NCI-H146 (cell line): ENCODE measurements at regions not wholly inside any gene's neighbourhood (a gene's known extent, or its start where the extent isn't known, plus 50 kb on each side); places are given as distances from the start of the nearest gene placed in this dataset.
"Not testable (repeated sequence)": the region's sequence is repeated elsewhere in the genome, so short reads cannot be mapped to it uniquely, and the experiment has no call there.

Source experiments
- DNase-seq: peaks from one replicate; lab custom pipeline; 2025; lab: John Stamatoyannopoulos, UW

GRCh38 chr2:149800624-149801542 lies 213.3 kb upstream of the MMADHC start:
- peak; percentile 3 for DNase-seq

GRCh38 chr2:149799013-149799705 lies 211.6 kb upstream of the MMADHC start:
- DNase-seq: peak; percentile 4

- no peak for DNase-seq
Measured at GRCh38 chr2:149797030-149797429, 209.5 kb upstream of the MMADHC start.

GRCh38 chr2:149789549-149789948 lies 202.0 kb upstream of the MMADHC start:
- DNase-seq: no peak

- no peak for DNase-seq
Measured at GRCh38 chr2:149787206-149787605, 199.6 kb upstream of the MMADHC start.

- DNase-seq: no peak
Measured at GRCh38 chr2:149783284-149783683, 195.7 kb upstream of the MMADHC start.

- DNase-seq: no peak
Measured at GRCh38 chr2:149782572-149782971, 195.0 kb upstream of the MMADHC start.

- DNase-seq: no peak
Measured at GRCh38 chr2:149781263-149781808, 193.8 kb upstream of the MMADHC start.

- no peak for DNase-seq
Measured at GRCh38 chr2:149773006-149773405, 185.4 kb upstream of the MMADHC start.

GRCh38 chr2:149768320-149768799 lies 180.8 kb upstream of the MMADHC start:
- peak; percentile 27 for DNase-seq

- DNase-seq: no peak
Measured at GRCh38 chr2:149767516-149767974, 180.0 kb upstream of the MMADHC start.

GRCh38 chr2:149766339-149766738 lies 178.8 kb upstream of the MMADHC start:
- DNase-seq: no peak

- peak; percentile 12 for DNase-seq
Measured at GRCh38 chr2:149765636-149766035, 178.1 kb upstream of the MMADHC start.

- DNase-seq: no peak
Measured at GRCh38 chr2:149765003-149765402, 177.4 kb upstream of the MMADHC start.

- DNase-seq: no peak
Measured at GRCh38 chr2:149763358-149763757, 175.8 kb upstream of the MMADHC start.

- DNase-seq: no peak
Measured at GRCh38 chr2:149761611-149762010, 174.0 kb upstream of the MMADHC start.

- not testable (repeated sequence) for DNase-seq
Measured at GRCh38 chr2:149759382-149759781, 171.8 kb upstream of the MMADHC start.

GRCh38 chr2:149754722-149755121 lies 167.1 kb upstream of the MMADHC start:
- DNase-seq: not testable (repeated sequence)

GRCh38 chr2:149747456-149747855 lies 159.9 kb upstream of the MMADHC start:
- DNase-seq: no peak

GRCh38 chr2:149745396-149746230 lies 158.0 kb upstream of the MMADHC start:
- no peak for DNase-seq

GRCh38 chr2:149744865-149745264 lies 157.3 kb upstream of the MMADHC start:
- no peak for DNase-seq
